HG02678 (cell line): ENCODE measurements at regions not wholly inside any gene's neighbourhood (a gene's known extent, or its start where the extent isn't known, plus 50 kb on each side); places are given as distances from the start of the nearest gene placed in this dataset.
"Not testable (repeated sequence)": the region's sequence is repeated elsewhere in the genome, so short reads cannot be mapped to it uniquely, and the experiment has no call there.

Experiments used
- ATAC-seq: cut with Tn5 transposase; IDR thresholded peaks from one replicate; pipeline ENCODE4 v1.9.1; 2021; ENCODE audit warnings: mild to moderate bottlenecking, moderate library complexity; ENCODE audit not compliant: unreplicated experiment

DNA sequence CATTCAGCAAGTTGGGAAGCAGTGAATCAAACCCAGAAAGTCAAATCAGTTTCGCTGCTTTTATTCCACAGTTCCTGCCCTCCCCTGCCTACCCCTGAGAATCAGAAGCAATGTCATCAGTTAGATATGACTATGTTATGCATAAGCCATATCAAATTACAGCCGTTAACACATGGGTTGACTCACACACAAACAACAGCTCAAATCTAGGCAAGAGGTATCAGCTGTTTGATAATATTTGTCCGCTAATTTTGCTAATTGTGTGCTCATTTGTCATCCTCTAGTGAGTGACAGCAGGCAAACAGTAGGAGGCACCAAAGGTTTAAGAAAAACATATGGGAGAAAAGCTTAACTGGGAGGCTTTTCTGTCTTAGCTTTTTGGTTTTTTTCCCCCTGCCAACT is 327.4 kb upstream of the CCL2 start:
- ATAC-seq: no peak

DNA sequence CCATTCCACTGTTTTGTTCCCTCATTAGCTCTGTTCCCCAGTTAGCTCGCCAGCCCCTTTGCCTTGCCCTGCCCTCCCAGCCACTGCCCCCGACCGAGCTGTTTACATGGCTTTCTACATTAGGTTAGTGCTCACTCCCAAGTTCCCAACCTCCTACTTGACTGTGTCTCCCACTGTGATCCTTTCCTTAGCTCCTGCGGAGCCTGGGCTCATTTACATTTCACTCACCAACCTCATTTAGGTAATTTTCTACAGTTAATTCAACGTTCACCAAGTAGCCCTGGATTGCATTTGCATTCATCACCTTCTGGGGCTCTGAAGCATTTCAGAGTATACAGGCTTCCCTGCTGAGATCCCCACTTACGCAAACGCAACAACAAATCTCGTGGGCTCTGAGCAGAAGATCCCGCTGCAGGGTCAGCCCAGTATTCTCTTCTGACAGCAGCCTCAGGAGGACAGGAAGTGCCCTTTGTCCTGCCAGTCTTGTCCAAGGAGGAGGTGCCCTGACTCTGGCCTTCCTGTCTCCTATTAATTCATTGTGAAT is 325.8 kb upstream of the CCL2 start:
- no peak for ATAC-seq

DNA sequence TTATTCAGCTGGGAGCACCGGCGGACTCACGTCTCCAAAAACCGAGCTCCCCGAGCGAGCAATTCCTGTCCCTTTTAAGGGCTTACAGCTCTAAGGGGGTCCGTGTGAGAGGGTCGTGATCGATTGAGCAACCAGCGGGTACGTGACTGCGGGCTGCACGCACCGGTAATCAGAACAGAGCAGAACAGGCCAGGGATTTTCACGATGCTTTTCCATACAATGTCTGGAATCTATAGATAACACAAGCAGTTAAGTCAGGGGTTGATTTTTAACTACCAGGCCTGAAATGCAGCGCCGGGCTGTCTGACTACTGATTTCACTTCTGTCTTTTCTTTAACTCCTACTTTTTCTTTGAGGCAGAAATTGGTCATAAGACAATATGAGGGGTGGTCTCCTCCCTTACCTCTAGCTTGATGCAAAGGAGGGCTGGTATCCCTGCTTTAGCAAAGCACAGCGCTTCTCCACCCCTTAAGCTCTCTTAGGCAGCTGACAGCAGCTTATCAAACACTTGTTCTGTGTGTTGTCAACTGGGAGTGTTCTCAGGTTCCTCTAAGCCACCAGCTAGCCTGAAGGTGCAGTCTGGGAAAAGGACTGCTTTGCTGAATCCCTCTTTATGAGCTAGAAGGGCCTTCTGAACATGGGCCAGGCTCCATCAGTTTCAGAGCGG is 323.8 kb upstream of the CCL2 start:
- not testable (repeated sequence) for ATAC-seq

DNA sequence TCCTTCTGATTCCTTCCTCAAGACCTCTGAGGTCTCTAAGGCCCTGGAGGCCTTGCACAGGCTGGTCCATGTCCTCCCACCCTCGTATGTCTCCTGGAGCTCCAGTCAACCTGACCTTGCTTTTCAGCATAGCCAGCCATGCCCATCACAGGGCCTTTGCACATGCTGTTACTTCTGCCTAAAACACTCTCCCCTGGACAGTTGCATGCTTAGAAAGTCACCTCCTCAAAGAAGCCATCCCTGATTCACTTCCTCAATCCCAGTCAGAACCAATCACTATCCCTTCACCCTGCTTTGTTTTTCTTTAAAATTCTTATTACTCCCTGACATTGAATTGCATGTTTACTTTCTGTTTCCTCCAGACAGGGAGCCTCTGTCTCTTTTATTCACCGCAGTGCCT is 322.1 kb upstream of the CCL2 start:
- ATAC-seq: no peak

DNA sequence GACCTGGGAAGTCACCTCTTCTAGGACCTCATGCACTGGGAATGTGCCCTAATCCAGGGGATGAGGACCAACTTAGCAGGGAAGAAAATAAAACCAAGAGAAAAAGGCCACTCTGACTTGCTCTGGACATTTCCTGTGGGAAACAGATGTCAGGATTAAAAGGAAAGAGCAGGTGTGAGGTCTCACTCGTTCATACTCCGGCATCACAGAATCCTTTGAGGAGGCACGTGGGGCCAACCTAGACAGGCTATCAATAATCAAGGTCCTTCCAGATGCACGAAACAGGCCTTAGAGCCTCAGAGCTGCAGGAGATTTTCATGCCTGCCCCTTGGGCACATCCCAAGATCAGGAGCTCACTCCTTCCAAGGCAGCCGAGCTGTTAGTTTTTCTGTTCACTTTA is 321.5 kb upstream of the CCL2 start:
- no peak for ATAC-seq

DNA sequence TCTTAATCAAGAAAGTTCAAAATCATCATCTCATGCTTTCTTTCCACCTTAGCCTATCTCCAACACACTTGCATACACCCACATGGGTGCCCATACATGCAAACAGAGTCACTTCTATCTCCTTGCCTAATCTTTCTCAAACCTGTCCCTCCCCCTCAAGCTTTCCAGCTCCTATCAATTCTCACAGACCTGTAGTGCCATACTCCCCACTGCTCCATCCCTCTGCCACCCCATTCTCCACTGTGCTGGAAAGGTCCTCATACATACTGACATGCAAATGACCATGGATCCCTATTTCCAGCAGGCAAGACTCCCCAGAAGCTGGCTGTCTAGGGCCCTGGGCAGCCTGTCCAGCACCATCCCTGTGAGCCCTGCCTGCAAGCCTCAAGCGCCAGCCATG is 320.4 kb upstream of the CCL2 start:
- no peak for ATAC-seq

DNA sequence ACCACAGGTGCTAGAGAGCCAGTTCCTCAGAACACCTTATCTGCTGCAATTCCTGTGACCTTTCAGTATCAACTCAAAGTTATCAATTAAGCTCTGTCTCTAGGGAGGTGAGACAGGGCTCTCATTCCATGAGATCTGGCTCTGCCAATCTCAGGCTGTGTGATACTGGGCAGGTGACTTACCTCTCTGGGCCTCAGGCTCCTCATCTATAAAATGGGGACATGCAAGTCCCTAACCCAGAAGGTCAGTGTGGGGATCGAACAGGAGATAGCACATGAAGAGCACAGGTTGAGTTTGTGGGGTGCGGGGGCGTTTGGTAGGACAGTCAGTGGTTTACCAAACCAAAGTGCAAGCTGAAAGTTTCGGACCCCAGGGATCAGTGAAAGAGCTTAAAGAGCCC is 319.3 kb upstream of the CCL2 start:
- ATAC-seq: no peak

DNA sequence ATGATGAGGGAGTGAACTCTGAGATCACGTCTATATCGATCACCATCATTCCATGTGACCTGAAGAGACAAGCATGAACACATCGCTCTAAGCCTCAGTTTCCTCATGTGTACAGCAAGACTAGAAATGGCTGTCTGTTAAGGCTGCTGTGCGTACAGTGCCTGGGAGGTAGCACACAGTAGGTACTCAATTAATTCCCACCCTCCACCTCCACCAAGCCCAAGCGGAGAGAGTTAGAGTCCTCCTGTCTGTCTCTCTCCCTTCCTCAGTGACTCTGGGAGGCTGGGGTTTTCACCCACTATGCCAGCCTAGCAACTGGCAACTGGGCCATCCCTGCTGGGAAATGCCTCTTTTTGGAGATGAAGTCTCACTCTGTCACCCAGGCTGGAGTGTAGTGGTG is 318.3 kb upstream of the CCL2 start:
- no peak for ATAC-seq

DNA sequence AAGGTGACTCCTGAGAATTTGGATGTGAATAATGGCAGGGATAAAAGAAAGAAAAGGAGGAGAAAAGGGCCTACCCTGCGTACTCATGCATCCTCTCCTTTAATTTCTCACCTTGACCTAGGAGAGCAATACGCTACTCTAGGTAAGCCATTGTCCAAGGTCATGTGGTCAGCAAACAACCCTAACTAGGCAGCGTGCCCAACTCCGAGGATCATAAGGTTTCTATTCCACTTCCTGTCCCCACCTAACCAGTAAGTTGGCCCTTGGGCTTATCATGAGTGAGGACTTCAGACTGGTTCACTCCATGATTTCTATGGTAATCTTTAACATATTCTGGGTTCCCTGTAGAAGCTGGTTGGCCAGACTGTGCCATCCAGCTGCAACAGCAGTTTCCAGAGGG is 315.1 kb upstream of the CCL2 start:
- no peak for ATAC-seq

DNA sequence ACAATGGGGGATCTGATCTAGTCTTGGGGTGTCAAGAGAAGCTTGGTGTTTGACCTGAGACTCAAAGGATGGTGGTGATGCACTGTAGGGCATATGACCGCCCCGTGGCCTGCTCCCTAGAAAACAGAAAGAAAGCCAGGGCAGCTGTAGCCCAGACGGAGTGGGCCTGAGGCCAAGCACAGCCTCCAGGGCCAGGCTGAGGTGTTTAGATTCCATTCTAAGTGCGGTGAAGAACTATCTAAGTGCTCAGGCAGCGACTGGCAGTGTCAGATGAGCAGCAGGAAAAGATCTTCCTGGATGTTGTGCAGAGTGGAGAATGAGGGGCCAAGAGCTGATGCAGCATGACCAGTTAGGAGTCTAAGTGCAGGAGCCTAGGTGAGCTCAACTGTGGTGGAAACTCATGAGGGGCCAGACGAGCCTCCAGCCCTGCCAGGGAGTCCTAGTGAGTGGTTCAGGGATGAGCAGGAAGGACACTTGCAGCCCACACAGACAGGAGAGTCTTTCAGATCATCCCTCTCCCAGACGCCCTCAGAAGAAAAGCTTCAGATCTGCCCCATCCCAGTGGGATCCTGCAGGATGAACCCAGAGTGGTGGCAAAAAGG is 314.2 kb upstream of the CCL2 start:
- ATAC-seq: no peak

DNA sequence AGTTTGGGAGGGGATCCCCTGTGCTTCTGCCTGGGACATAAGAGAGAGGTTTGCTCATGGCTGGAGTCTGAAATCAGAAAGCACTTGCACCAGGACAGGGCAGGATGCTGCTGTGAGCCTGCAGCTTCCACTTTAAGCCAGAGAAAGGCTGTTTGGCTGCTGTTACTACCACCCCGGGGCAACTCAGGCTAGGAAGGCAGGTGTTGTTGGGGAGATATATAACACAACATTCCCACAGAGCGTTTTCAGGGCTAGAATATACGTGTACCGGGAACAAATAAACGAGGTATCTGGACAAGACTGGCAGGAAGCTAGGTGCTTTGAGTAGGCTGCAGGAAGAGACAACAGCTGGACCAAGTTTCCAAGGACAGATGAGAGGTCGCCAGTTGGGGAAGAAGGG is 313.3 kb upstream of the CCL2 start:
- no peak for ATAC-seq

DNA sequence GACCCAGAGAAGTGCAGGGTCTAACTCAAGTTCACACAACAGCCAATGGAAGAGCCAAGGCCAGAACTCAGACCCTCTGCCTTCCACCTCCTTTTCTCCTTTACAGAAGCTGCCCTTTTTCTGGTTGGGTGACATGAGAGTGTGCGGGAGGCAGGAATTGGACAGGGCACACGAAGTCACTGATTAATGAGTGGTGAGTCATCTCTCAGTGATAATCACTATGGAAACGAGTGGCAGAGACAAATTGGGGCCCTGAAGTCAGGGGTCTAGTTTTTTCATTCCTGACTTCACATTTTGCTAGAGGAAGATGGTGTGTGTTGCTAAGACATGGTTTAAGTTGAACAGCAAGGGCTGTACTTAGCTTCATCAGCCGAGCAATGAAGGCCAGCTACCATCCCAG is 312.7 kb upstream of the CCL2 start:
- no peak for ATAC-seq

DNA sequence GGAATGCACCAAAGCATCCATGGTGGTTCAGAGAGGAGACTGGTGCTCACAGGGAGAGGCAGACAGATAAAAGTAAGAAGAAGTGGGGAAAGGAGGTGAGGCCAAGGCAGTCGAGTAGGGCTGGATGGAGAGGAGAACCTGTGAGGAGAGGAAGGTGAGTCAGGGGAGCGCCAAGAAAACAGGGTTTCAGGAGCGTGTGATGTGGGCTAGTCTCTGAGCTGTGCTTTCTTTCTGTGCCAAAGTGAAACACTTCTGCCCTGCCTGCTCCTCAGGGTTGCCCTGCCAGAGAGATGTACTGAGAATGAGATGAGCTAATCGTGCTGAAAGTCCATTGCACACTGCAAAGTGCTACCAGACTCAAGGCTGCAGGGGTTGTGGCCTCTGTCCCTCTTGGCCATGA is 310.7 kb upstream of the CCL2 start:
- no peak for ATAC-seq

DNA sequence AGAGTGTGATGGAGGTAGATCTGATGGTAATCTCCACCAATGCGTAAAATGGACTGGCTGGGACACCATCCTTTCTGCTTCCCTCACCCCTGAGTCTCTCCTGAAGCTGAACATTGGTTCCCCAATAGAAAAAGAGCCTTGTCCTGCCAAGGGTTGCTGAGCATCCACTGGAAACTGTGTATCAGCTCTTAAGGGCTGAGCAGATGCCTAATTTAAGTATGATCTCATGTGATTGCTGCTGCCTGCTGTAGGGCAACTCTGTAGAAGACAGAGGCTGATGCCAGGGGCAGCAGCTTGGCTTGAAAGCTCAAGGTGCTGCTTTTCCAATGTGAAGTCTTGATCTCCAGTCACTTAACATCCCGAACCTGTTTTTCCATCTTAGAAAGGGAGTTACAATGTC is 310.3 kb upstream of the CCL2 start:
- no peak for ATAC-seq

DNA sequence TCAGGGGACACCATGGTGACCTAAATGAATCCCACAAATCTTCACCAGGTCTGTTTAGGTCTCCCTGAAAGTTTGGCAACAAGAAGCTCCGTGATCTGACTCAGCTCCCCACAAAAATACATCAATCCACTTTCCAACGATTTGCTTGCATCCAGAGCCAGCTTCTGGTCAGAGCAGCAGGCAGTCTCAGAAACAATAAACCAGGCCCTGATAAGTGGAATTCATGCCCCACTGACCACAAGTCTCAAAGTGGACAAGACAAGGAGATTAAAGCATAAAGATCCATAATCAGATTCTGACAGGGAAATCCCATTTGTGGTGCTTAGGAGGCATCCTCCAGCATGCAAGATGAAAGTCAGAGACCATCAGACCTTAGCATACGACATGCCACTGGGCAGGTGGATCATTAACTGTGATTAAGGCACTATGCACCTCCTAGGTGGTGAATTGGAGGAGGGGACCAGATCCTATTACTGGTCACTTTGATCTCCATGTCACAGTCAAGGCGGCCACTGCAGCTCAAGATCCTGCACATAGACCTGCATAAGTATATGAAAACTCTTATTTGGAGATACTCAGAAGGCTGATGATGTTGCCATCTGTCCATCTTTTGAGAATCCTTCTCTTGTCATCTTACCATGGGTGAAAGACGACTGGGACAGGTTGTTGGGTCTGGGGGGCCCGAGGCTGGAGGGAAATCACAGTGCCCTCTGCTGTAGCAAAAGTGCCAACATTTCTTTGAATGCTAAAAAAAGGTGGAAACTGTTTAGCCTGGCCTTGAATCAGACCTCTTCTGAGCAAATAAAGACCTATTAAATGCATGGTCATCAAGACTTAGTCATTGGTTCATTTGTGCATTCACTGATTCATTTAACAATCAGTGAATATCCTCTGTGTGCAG is 309.2 kb upstream of the CCL2 start:
- ATAC-seq: no peak

DNA sequence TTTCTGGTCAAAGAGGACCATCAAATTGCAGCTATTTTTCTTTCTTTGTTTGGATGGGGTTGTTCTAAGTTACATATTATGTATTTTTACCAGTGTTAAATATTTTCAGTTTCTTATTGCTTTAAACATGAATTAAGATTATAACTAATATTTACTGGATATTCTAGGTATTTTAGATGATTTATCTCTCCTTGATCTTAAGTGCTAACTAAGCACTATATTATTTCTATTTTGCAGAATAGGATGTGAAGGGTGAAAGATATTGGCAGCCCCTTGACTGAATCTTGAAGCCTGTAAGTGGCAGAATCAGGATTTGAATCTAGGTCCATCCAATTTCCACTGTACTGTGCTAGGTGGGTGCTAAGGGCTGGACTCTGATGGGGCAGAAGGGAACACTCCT is 307.3 kb upstream of the CCL2 start:
- ATAC-seq: no peak

DNA sequence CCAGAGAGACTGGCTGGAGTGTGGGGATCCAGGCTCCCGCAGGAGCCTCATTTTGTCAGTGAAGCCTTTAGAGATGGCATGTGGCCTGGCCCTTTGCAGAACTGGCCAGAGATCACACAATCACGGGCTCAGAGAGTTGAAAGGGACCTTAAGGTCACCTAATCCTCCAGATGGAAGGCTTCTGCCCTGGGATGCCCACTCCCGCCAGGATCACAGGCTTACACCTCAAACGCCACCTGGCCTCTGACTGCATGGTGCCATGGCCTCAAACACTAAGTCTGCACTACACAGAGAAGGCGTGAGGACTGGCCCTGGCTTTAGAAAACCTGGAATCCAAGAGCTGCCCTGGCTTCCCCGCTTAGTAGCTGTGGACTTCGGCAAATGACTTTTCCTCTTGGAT is 306.8 kb upstream of the CCL2 start:
- no peak for ATAC-seq

DNA sequence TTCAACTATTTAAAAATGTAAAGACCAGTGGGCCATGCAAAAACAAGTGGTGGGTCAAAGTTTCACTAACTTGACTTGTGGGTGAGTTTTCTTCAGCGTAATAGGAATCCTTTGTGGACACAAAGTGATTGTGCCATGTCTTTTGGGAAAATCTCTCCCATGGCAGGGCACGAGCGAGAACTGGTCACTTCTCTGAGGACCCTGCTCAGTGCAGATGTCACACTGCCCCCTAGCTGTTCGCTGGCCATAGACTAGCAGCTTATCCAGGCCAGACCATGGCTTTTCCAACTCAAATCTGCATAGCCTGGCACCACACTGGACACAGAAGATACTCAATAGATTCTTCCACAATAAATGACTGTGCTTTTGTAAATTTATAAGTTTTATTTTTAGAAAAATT is 306.0 kb upstream of the CCL2 start:
- no peak for ATAC-seq

DNA sequence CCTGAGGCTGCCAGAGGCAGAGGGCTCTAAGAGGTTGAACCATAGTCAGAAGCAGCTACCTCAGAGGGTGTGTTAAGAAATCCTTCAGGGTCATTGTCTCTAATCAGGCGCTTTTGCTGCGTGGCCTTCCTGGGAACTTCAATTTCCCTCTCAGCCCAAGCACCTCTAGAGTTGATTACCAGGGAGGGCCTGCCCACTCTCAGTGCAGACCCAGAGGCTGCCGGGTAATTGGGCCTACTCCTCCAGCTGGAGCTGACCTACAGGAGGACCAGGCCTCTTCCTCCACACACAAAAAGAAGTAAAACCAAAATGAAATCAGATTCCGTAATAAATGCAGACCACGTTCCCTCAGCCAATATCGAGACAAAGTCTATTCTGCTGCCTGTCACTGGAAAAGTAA is 305.0 kb upstream of the CCL2 start:
- ATAC-seq: no peak

DNA sequence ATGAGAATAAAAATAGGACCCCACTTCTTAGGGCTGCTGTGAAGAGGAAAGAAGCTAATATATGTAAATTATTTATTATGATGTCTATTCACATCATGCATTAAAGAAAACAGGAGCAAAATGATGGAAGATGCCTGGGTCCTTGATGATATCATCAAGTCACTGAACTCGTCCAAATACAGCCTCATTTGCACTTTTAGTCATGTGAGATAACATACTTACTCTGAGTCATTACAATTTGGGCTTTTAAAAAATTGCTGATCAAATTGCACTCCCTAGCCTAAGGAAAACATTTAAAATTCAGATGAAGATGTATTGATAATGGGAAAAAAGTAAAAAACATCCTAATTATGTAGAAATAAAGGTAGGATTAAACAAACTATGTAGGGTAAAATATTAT is 302.7 kb upstream of the CCL2 start:
- no peak for ATAC-seq

DNA sequence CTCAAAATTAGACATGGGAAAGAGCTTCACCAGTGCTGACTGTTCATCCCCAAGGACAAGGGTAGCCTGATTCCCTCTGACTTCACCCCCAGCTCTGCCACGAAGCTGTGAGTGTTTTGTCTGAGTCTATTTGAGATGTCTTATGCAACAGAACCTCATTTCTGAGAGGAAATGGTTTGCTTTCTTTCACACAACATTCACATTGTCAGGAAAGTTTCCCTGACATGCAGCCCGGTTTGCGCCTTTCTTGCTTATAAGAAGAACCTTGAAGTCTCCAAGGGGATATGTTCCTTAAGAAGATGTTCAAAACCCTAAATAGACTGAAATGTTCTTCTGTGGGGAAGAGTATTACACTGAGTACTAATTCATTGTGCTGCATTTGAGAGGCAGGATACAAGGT is 300.5 kb upstream of the CCL2 start:
- no peak for ATAC-seq

DNA sequence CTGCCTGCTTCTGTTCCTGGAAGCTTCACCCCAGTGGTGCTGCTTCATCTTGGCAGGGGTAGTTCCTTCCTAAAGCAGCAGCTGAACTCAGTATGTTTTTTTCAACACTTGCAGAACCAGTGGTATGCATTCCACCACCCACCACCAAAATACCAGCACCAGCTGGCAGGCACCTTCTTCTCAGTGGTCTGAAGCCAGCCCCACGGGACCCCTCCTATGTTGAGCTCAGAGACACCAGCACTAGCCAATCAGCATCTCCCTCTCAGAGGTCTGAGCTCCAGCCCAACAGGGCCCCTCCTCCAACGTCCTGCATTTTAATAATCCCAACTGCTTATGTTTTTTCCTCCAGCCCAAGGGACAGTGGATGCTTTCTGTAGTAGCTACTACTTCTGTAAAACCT is 299.6 kb upstream of the CCL2 start:
- no peak for ATAC-seq
